GM18517 (cell line): ENCODE measurements at regions not wholly inside any gene's neighbourhood (a gene's known extent, or its start where the extent isn't known, plus 50 kb on each side); places are given as distances from the start of the nearest gene placed in this dataset.

ENCODE experiments used
- ATAC-seq: cut with Tn5 transposase; IDR thresholded peaks from one replicate; pipeline ENCODE4 v1.9.1; 2021; ENCODE audit warnings: mild to moderate bottlenecking, moderate library complexity; ENCODE audit not compliant: unreplicated experiment

DNA sequence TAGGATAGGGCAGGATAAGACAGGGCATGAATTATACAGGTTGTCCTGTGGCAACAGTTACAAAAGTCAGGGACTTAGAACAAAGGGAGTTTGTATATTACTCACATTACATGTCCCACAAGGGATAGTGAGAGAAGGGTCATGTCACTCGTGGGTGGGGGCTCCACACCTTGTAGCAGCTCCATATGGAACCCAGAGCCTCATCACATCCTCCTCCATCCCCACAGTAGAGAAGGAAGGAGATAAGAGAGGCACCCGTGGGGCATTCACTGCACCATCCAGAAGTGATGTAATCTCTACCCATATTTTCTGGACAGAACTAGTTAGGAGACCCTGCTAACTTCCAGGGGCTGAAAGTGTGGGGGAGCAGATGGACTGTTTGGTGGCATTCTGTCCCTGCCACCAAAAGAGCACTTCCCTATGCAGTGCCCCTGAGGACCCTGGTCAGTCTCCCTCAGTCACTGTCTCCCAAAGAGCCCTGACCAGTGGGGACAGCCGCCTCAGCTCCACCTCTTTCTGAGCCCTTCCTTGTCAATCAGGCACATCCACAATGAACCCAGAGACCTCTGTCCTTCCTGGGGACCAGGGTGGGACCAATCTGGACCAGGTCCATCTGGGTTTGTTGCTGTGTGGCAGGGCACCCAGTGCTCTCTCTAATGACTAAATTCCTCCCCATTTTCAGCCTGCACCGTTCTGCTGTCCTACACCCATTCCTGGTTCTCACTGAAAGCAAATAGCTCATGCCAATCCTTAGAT is 154.8 kb upstream of the ETV3 start:
- no peak for ATAC-seq

- no peak for ATAC-seq
Measured at GRCh38 chr1:157292302-157292701, 154.1 kb upstream of the ETV3 start.

DNA sequence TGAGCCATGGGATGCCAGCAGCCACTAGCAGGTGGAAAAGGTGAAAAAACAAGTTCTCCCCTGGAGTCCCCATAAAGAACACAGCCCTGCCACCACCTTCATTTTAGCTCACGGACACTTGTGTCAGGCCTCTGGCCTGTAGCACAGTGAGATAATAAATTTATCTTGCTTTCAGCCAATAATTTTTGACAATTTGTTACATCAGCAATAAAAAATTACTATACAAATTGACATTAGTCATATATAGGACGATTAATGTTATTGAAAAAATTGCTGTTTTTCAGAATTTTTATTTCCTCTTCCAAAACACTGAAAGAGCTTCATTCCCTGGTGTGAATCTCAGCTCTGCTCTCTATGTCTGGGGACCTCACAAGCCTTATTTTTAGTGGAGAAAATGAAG is 152.9 kb upstream of the ETV3 start:
- ATAC-seq = no peak

DNA sequence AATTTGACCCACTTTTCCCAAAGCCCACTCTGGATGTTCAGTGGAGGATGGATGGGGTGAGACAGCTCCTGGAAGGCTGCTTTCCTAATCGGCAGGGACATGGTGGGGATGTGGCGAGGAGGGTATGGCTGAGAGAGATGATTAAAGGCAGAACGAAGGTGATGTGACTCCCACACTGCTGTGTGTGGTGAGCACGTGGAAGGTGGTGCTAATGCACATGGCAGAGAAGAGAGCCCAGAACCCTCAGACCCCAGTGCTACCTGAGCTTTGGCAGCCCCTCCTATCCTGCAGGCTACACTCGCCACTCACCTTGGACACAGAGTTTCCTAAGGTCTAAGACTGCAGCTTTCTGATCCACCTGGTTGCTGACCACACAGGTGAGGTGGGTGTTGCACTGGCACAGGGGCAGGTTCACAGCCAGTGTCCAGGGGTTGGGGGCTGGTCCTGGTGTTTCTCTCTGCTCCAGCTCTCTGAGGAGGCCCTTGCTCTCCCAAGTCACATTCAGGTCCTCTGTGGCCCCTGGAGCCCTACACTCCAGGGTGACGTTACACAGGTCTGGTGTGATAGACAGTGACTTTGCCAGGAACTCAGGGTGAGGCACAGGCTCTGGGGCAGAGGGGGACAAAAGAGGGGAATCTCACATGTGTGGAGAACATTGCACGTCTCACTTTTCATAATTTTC is 151.4 kb upstream of the ETV3 start:
- no peak for ATAC-seq

DNA sequence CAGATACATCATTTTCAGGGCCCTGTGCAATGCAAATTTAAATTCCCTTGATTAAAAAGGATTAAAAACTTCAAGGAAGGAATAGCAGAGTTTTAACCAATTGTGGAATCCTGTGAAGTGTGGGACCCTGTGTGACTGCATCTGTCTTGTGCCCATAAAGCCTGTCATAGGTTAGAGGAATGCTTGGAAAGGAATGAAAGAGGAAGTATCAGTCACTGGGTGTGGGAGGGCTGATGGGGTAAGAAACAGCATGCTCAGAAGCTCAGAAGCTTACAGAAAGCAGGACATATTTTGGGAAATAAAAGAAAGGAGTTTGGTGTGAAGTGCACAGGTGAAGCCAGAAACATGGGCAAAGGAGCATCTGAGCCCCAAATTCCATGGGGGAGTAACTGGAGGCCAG is 150.8 kb upstream of the ETV3 start:
- no peak for ATAC-seq

DNA sequence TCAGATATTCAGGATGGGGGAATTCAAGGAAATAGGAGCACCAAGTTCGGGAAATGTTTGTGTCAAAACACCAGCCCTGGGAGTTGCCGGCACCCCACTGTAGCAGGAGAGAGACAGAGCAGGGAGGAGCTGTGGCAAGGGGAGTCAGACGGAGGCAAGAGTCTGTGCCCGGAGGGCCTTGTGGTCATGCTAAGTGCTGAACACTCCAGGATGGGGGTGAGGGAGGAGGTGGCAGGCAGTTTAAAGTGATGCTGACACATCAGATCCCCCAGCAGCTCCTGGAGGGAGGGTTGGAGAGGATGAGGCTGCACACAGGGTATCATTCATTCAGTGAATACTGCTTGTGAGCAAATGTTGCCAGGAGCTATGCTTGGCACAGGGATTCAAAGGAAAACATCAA is 150.3 kb upstream of the ETV3 start:
- ATAC-seq = no peak

DNA sequence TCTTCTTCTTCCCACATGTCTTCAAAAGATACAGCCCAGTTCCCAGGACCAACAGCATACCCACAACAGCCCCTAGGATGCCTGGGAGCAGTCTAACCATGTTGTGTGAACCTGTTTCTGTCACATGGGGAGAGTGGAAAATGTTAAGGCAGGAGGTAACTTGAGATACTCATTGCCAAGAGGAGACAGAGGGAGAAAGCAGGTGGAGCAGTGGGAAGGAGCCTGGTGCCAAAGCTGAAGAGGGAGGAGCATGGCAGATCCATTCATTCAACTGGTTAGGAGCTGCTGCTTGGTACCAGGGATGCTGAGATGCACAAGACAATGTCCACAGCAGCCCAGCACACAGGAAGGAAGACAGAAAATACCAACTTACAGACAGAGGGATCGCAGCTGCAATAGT is 149.8 kb upstream of the ETV3 start:
- no peak for ATAC-seq

DNA sequence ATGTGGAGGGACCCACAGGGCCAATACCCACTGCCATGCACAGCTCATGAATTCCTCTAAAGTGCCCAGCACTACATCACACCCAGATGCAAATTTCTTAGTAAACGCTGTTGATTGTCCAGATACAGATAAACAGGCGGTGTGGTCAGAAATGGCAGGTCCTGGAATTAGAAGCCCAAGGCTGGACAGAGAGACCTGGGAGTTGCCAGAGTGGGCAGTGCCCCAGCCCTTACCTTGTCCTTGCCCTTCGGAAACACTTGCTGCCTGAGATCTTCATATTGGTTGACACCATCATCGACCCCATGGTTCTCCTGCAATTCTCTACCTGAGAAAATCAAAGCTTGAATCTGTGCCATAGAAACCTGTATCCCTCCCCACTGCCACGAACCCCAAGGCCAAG is 149.3 kb upstream of the ETV3 start:
- ATAC-seq = no peak

DNA sequence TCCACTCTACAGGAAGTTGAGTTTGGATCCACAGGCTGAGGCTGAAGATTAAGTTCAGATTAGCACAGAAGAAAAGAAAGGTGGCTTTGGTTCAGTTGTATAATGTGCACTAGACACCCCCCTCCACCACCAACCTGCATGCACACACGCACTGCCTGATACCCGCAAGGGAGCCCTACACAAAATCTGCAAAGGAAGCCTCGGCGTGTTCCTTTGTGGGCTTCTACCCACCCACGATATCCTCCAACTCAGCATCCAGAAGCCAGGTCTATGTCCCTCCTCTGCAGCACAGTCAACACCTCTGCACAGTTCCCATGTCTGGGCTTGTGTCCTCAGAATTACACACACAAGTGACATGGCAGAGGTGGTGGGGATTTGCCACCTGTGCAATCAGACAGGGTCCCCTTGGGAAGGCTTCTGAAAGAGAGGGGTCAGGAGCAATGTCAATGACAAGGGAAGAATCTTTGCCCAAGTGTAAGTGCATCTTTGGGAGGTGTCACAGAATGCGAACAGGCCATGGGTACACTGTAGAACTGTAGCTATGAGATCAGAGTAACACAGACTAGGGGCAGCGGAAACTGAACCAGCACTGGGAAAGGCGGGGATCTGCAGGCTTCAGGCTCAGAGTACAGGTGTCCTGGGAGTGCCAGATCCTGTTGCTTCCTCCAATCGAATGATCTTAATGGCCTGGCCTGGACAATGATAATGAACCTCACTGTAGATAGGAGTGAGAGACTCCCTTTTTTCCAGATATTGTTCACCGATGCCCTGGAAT is 148.6 kb upstream of the ETV3 start:
- ATAC-seq = no peak

- ATAC-seq = no peak
Measured at GRCh38 chr1:157286096-157286495, 147.9 kb upstream of the ETV3 start.

GRCh38 chr1:157284451-157284850 is 146.3 kb upstream of the ETV3 start:
- no peak for ATAC-seq

- ATAC-seq = no peak
Measured at GRCh38 chr1:157279802-157280140, 141.6 kb upstream of the ETV3 start.

GRCh38 chr1:157279138-157279801 is 141.1 kb upstream of the ETV3 start:
- no peak for ATAC-seq

DNA sequence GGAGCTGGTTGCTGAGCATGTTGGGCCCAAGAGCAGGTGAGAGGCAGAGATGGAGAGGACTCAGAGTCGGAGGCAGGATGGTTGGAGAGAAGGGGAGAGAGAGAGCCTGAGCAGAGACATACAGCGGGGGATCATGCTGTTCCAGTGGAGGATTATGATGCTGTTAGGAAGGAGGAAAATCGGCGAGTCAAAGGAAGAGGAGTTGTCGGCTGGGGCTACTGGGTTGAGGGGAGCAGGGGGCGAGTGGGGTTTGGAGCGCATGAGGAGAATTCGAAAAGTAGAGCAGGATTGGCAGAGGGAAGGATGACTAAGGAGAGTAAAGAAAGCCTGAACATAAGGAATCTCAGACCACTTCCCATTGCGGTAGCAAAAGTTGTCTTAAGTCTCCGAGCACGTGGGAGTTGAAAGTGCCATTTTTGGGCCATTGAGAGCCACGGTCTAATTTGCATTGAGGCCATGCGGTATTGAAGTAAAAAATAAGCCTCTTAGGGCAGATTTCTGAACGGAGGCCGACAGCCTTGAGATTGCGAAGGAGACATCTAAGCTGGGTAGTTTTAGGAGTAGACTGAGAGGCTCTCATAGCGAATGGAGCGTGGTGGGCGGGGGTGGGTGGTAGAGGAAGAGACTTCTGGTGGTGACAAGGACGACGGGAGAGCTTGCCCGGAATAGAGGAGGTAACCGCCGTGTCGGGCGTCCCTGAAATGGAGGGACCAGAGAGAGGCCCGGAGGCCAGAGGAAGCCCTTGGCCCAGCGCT is 140.4 kb upstream of the ETV3 start:
- ATAC-seq = no peak

DNA sequence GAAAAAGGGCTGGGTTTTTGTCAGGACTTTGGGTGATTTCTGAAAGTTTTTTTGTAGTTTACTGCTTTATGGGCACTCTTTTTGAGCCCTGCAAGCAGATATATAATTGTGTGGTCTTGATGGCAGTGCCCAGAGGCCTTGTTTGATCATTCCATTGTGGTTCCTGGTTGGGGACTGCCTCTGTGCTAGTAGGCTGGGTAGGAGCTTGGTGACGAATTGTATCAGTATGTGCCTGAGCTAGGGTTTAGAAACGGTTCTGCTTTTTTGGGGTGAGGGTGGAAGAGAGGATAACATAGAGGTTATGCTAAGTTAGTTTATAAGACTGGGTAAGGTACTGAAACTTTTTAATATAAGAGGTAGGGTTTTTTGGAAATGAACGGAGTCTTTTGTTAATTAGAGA is 139.7 kb upstream of the ETV3 start:
- ATAC-seq = no peak

GRCh38 chr1:157277281-157277680 is 139.1 kb upstream of the ETV3 start:
- ATAC-seq = no peak

GRCh38 chr1:157274698-157275534 is 136.7 kb upstream of the ETV3 start:
- ATAC-seq = no peak

- ATAC-seq = no peak
Measured at GRCh38 chr1:157272729-157273524, 134.7 kb upstream of the ETV3 start.

DNA sequence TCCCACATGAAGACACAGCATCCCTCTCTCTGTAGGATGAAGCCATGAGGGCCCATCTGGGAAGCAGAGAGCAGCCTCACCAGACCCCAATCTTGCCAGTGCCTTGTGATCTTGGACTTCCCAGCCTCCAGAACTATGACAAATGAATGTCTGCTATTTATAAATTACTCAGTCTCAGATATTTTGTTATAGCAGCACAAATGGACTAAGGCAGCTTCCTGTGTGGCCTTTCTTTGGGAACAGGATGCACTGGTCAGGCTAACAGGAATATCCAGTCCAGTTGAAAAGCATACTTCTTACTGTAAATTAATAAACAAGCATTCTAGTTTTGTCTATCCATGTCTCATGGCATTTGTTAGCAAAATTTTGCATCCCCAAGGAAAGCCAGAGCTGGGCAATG is 134.1 kb upstream of the ETV3 start:
- ATAC-seq = no peak
